HG03342 (cell line): ENCODE measurements at regions not wholly inside any gene's neighbourhood (a gene's known extent, or its start where the extent isn't known, plus 50 kb on each side); places are given as distances from the start of the nearest gene placed in this dataset.

Experiments used
- ATAC-seq: cut with Tn5 transposase; IDR thresholded peaks from one replicate; pipeline ENCODE4 v1.9.1; 2021; ENCODE audit warnings: mild to moderate bottlenecking, moderate library complexity; ENCODE audit not compliant: unreplicated experiment

GRCh38 chr6:4383910-4384638, 248.7 kb upstream of the ECI2 start:
- no peak for ATAC-seq

- no peak for ATAC-seq
Observed at GRCh38 chr6:4382362-4382853, 247.0 kb upstream of the ECI2 start.

GRCh38 chr6:4381381-4381780, 246.0 kb upstream of the ECI2 start:
- no peak for ATAC-seq

GRCh38 chr6:4380881-4381281, 245.5 kb upstream of the ECI2 start:
- no peak for ATAC-seq

GRCh38 chr6:4379958-4380357, 244.6 kb upstream of the ECI2 start:
- ATAC-seq = no peak

GRCh38 chr6:4378319-4378996, 243.1 kb upstream of the ECI2 start:
- ATAC-seq = no peak

GRCh38 chr6:4377603-4378002, 242.2 kb upstream of the ECI2 start:
- no peak for ATAC-seq

GRCh38 chr6:4374216-4374615, 238.8 kb upstream of the ECI2 start:
- no peak for ATAC-seq

- no peak for ATAC-seq
Observed at GRCh38 chr6:4372866-4373265, 237.5 kb upstream of the ECI2 start.

GRCh38 chr6:4371207-4371921, 236.0 kb upstream of the ECI2 start:
- ATAC-seq = no peak

GRCh38 chr6:4370066-4370465, 234.7 kb upstream of the ECI2 start:
- ATAC-seq = no peak

- ATAC-seq = no peak
Observed at GRCh38 chr6:4369616-4370015, 234.2 kb upstream of the ECI2 start.

GRCh38 chr6:4368649-4369048, 233.3 kb upstream of the ECI2 start:
- no peak for ATAC-seq

GRCh38 chr6:4367643-4368042, 232.3 kb upstream of the ECI2 start:
- ATAC-seq = no peak

GRCh38 chr6:4366635-4367395, 231.4 kb upstream of the ECI2 start:
- no peak for ATAC-seq

GRCh38 chr6:4365686-4366085, 230.3 kb upstream of the ECI2 start:
- ATAC-seq = no peak

- ATAC-seq = no peak
Observed at GRCh38 chr6:4364711-4365110, 229.3 kb upstream of the ECI2 start.

- no peak for ATAC-seq
Observed at GRCh38 chr6:4364172-4364571, 228.8 kb upstream of the ECI2 start.

GRCh38 chr6:4363656-4364055, 228.3 kb upstream of the ECI2 start:
- ATAC-seq = no peak

GRCh38 chr6:4362326-4362725, 227.0 kb upstream of the ECI2 start:
- ATAC-seq = no peak

- no peak for ATAC-seq
Observed at GRCh38 chr6:4360920-4361319, 225.5 kb upstream of the ECI2 start.
